Lower leg skin (tissue), 3 donors: ENCODE measurements at regions not wholly inside any gene's neighbourhood (a gene's known extent, or its start where the extent isn't known, plus 50 kb on each side); places are given as distances from the start of the nearest gene placed in this dataset.

Source experiments
- POLR2A ChIP-seq, 2 donors: fragments of 450-650 bp; IDR thresholded peaks; one replicate each; pipeline ENCODE4 v1.6.1; 2016 to 2017; ENCODE audit warnings: antibody characterized with exemption in 2 of 2, mild to moderate bottlenecking in 1 of 2, moderate library complexity in 1 of 2
- TF ChIP-seq, protein P1 (sequence below), 3 donors: fragments of 450-650 bp; IDR thresholded peaks; one replicate each; pipeline ENCODE4 v1.5.1; 2016; ENCODE audit warnings: antibody characterized with exemption in 3 of 3, mild to moderate bottlenecking in 3 of 3, moderate library complexity in 2 of 3

DNA sequence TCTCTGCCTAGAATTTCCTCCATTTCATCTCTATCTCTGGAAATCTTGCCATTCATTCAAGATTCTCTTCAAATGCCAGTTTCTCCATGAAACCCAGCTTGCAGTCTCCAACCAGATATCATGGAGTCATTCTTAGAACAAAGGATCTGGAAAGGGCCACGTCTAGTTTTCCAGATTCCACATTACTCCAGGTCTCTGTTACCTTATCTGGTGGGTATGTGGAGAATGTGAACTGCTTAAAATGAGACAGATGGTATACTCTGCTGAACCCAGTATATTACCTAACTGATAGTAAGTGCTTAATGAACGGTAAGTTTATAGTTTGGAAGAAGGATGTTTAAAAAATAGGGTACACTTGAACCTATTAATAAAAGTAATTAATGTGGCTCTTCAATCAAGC lies 52.3 kb upstream of the ZSWIM6 start:
- TF ChIP-seq, protein P1, sequence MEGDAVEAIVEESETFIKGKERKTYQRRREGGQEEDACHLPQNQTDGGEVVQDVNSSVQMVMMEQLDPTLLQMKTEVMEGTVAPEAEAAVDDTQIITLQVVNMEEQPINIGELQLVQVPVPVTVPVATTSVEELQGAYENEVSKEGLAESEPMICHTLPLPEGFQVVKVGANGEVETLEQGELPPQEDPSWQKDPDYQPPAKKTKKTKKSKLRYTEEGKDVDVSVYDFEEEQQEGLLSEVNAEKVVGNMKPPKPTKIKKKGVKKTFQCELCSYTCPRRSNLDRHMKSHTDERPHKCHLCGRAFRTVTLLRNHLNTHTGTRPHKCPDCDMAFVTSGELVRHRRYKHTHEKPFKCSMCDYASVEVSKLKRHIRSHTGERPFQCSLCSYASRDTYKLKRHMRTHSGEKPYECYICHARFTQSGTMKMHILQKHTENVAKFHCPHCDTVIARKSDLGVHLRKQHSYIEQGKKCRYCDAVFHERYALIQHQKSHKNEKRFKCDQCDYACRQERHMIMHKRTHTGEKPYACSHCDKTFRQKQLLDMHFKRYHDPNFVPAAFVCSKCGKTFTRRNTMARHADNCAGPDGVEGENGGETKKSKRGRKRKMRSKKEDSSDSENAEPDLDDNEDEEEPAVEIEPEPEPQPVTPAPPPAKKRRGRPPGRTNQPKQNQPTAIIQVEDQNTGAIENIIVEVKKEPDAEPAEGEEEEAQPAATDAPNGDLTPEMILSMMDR (IDR thresholded peaks at IDR 0.05), result no peak
- TF ChIP-seq POLR2A (IDR thresholded peaks at IDR 0.05), result no peak
